Thymus (tissue), 11 donors: ENCODE measurements at regions not wholly inside any gene's neighbourhood (a gene's known extent, or its start where the extent isn't known, plus 50 kb on each side); places are given as distances from the start of the nearest gene placed in this dataset.

Experiments
- DNase-seq, 9 donors: peaks; one replicate each; pipeline ENCODE4 v3.0.0-alpha.2; 2013; ENCODE audit warnings: low spot score in 9 of 9, low read depth in 6 of 9, missing footprints in 1 of 9
- H3K27ac ChIP-seq, 2 donors: one replicate each; pipeline ENCODE4 v1.5.1; 2013; ENCODE audit warnings: control low read depth in 1 of 2, low read depth in 1 of 2, low read length in 1 of 2, mild to moderate bottlenecking in 1 of 2, moderate library complexity in 1 of 2
- H3K27me3 ChIP-seq, 2 donors: one replicate each; pipeline ENCODE4 v1.5.1; 2013; ENCODE audit warnings: low read length in 1 of 2; ENCODE audit not compliant: control insufficient read depth in 2 of 2, insufficient read depth in 1 of 2
- H3K36me3 ChIP-seq, 2 donors: one replicate each; pipeline ENCODE4 v1.5.1; 2013; ENCODE audit warnings: low read length in 1 of 2, mild to moderate bottlenecking in 1 of 2, moderate library complexity in 1 of 2; ENCODE audit not compliant: control insufficient read depth in 2 of 2, insufficient read depth in 2 of 2
- H3K4me1 ChIP-seq, 2 donors: one replicate each; pipeline ENCODE4 v1.5.1; 2013; ENCODE audit warnings: low read length in 2 of 2; ENCODE audit not compliant: control insufficient read depth in 2 of 2, insufficient read depth in 2 of 2
- H3K4me3 ChIP-seq, 2 donors: one replicate each; pipeline ENCODE4 v1.5.1; 2013; ENCODE audit warnings: low read length in 2 of 2, control low read depth in 1 of 2, mild to moderate bottlenecking in 1 of 2
- H3K9me3 ChIP-seq, 2 donors: one replicate each; pipeline ENCODE4 v1.5.1; 2013; ENCODE audit warnings: low read length in 1 of 2, mild to moderate bottlenecking in 1 of 2; ENCODE audit not compliant: control insufficient read depth in 2 of 2, insufficient read depth in 1 of 2
- WGBS: extraction: QIAGEN DNeasy Blood & Tissue Kit; methylation state at CpG from one replicate; pipeline ENCODE4 v1.1.7; 2013; 5-methylcytosine and 5-hydroxymethylcytosine counted together
- donor health status: healthy.

- Histone ChIP-seq H3K36me3 (no peaks in the 10 kb centered on the region), H3K27me3 (no peaks in the 10 kb centered on the region), H3K27ac (no peak overlapping the region), H3K4me3 (no peak overlapping the region), H3K4me1 (no peaks in the 10 kb centered on the region), H3K9me3 (peaks cover 0 to 3% of the 10 kb centered on the region in 2 donors)
- no peak for DNase-seq
- 88% methylated on average over 4 of the region's 4 CpGs for WGBS
These were observed 142.1 kb downstream of the POSTN start for GRCh38 chr13:37456506-37456905.

DNA sequence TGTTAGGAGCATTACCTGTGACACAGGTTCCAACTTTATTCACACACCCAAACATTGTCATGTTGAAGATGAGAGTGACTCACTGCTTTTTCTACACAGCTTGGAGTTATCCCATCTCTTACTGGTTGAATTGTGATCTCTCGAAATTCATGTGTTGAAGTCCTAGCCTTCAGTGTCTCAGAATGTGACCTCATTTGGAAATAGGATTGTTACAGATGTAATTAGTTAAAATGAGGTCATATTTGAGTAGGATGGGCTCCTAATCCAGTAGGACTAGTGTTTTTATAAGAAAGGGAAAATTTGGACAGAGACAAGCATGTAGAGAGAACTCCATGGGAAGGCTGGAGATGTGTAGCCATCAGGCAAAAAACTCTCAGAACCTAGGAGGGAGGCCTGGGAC, 142.5 kb downstream of the POSTN start:
- WGBS = 83% methylated on average over 1 of the region's 1 CpG
- Histone ChIP-seq H3K27ac (no peak overlapping the region), H3K4me1 (no peaks in the 10 kb centered on the region), H3K9me3 (peaks cover 0 to 3% of the 10 kb centered on the region in 2 donors), H3K4me3 (no peak overlapping the region), H3K27me3 (no peaks in the 10 kb centered on the region), H3K36me3 (no peaks in the 10 kb centered on the region)
- no peak for DNase-seq

DNA sequence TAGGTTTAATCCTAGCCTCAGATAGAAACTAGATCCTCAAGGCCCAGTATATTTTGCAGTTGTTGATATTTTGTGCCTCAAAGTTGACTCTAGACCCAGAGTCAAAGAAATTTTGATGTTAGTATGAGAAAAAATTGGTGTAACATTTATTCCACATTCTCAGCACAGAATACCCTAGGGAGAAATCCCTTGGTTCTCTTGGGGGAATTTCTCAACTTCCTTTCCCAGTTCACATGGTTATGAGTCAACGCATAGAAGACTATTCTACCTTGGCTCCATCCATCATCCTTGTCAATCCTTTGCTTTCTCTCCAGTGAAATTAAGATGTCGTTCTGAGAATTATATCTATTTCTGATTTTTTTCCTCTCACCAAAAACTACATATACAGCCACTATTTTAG, 145.3 kb downstream of the POSTN start:
- H3K4me1 ChIP-seq = no peaks in the 10 kb centered on the region
- no peak overlapping the region for H3K27ac ChIP-seq
- no peak for DNase-seq
- WGBS = 83% methylated on average over 2 of the region's 2 CpGs
- no peaks in the 10 kb centered on the region for H3K27me3 ChIP-seq
- no peaks in the 10 kb centered on the region for H3K36me3 ChIP-seq
- H3K4me3 ChIP-seq = no peak overlapping the region
- H3K9me3 ChIP-seq = peaks cover 0 to 3% of the 10 kb centered on the region in 2 donors

- no peak overlapping the region for H3K4me3 ChIP-seq
- H3K27ac ChIP-seq = no peak overlapping the region
- no peaks in the 10 kb centered on the region for H3K4me1 ChIP-seq
- DNase-seq = no peak
- H3K36me3 ChIP-seq = no peaks in the 10 kb centered on the region
- H3K27me3 ChIP-seq = no peaks in the 10 kb centered on the region
- WGBS = 95% methylated on average over 2 of the region's 2 CpGs
- H3K9me3 ChIP-seq = peaks cover 0 to 3% of the 10 kb centered on the region in 2 donors
These were observed 148.3 kb downstream of the POSTN start for GRCh38 chr13:37450276-37450675.

GRCh38 chr13:37448153-37448552, 150.4 kb downstream of the POSTN start:
- Histone ChIP-seq H3K4me3 (no peak overlapping the region), H3K36me3 (no peaks in the 10 kb centered on the region), H3K4me1 (no peaks in the 10 kb centered on the region), H3K27me3 (no peaks in the 10 kb centered on the region), H3K9me3 (no peaks in the 10 kb centered on the region), H3K27ac (no peak overlapping the region)
- DNase-seq = no peak
- WGBS = 82% methylated on average over 1 of the region's 1 CpG

DNA sequence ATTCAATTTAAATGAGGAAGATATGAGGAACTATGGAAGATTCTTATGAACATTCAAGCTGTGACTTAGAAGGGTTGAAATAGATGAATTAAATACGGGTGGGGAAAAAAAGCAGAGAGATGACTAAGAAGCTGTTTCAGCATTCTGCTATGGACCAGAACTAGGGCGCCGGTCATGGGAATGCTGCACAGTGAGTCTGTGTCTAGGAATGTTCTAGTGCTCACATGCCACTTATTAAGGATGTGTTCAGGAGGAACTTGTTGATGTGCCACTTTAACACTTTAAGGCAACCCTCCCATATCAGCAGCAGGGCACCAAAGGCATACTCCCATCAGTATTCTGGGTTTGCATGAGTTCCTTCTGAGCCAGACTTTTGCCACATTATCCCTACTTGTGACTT, 152.1 kb downstream of the POSTN start:
- WGBS = 90% methylated on average over 3 of the region's 3 CpGs
- Histone ChIP-seq H3K27me3 (no peaks in the 10 kb centered on the region), H3K36me3 (no peaks in the 10 kb centered on the region), H3K4me1 (no peaks in the 10 kb centered on the region), H3K9me3 (no peaks in the 10 kb centered on the region), H3K27ac (no peak overlapping the region), H3K4me3 (no peak overlapping the region)
- DNase-seq = no peak

DNA sequence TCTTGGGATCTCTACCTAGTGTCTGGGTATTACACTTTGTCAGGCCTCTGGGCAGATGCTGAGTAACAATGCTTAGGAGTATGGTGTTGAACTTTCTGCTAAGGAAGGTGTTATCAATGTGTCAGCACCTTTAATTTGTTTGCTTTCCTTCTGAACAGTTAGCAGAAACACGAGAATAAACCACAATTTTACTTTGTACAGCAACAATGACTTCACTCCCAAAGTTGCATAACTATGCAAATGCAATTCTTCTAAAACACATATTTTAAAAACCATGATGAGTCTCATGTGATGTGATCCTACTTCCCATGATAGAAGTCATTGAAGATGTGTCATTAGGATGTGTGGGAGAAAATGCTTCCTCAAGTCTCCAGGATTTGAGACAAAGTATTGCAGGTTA, 155.0 kb downstream of the POSTN start:
- H3K4me3 ChIP-seq = no peak overlapping the region
- H3K4me1 ChIP-seq = no peaks in the 10 kb centered on the region
- no peak overlapping the region for H3K27ac ChIP-seq
- H3K9me3 ChIP-seq = no peaks in the 10 kb centered on the region
- H3K36me3 ChIP-seq = no peaks in the 10 kb centered on the region
- no peak for DNase-seq
- 76% methylated on average over 1 of the region's 1 CpG for WGBS
- no peaks in the 10 kb centered on the region for H3K27me3 ChIP-seq

- no peak overlapping the region for H3K27ac ChIP-seq
- no peaks in the 10 kb centered on the region for H3K36me3 ChIP-seq
- no peak for DNase-seq
- 97% methylated on average over 1 of the region's 1 CpG for WGBS
- no peaks in the 10 kb centered on the region for H3K4me1 ChIP-seq
- no peaks in the 10 kb centered on the region for H3K9me3 ChIP-seq
- no peaks in the 10 kb centered on the region for H3K27me3 ChIP-seq
- H3K4me3 ChIP-seq = no peak overlapping the region
These were observed 155.6 kb downstream of the POSTN start for GRCh38 chr13:37442996-37443395.

- Histone ChIP-seq H3K4me1 (no peaks in the 10 kb centered on the region), H3K9me3 (no peaks in the 10 kb centered on the region), H3K36me3 (no peaks in the 10 kb centered on the region), H3K27ac (no peak overlapping the region), H3K4me3 (no peak overlapping the region), H3K27me3 (no peaks in the 10 kb centered on the region)
- no peak for DNase-seq
- 98% methylated on average over 1 of the region's 1 CpG for WGBS
These were observed 162.7 kb downstream of the POSTN start for GRCh38 chr13:37435881-37436280.

GRCh38 chr13:37433086-37433485, 165.5 kb downstream of the POSTN start:
- Histone ChIP-seq H3K27ac (no peak overlapping the region), H3K9me3 (no peaks in the 10 kb centered on the region), H3K4me1 (no peaks in the 10 kb centered on the region), H3K36me3 (no peaks in the 10 kb centered on the region), H3K4me3 (no peak overlapping the region), H3K27me3 (no peaks in the 10 kb centered on the region)
- WGBS = 96% methylated on average over 1 of the region's 1 CpG
- no peak for DNase-seq
